ENCODE measurements at regions not wholly inside any gene's neighbourhood (a gene's known extent, or its start where the extent isn't known, plus 50 kb on each side); places are given as distances from the start of the nearest gene placed in this dataset.
A peak's percentile ranks its signal among the peaks of the same experiment; 100 is the strongest.
"Not testable (repeated sequence)": the region's sequence is repeated elsewhere in the genome, so short reads cannot be mapped to it uniquely, and the experiment has no call there.

DNA sequence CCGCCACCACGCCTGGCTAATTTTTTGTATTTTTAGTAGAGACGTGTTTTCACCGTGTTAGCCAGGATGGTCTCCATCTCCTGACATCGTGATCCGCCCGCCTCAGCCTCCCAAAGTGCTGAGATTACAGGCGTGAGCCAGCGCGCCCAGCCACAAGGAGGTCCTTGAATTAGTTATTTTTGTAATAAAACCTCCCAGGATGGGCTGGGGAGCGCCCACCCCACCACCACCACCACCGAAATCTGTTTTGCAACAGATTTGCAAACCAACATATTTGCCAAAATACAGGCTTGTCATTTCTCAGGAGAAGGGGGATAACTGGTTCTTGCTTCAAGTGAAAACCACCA lies 151.7 kb downstream of the ADSS2 start:
- not testable (repeated sequence) for DNase-seq

GRCh38 chr1:244301595-244302130 lies 150.0 kb downstream of the ADSS2 start:
- no peak for DNase-seq

GRCh38 chr1:244302876-244303609 lies 148.7 kb downstream of the ADSS2 start:
- no peak for DNase-seq

- DNase-seq: no peak
Measured at GRCh38 chr1:244303610-244303969, 148.1 kb downstream of the ADSS2 start.

- DNase-seq: no peak
Measured at GRCh38 chr1:244304156-244304555, 147.6 kb downstream of the ADSS2 start.

GRCh38 chr1:244304656-244305055 lies 147.1 kb downstream of the ADSS2 start:
- DNase-seq: no peak

DNA sequence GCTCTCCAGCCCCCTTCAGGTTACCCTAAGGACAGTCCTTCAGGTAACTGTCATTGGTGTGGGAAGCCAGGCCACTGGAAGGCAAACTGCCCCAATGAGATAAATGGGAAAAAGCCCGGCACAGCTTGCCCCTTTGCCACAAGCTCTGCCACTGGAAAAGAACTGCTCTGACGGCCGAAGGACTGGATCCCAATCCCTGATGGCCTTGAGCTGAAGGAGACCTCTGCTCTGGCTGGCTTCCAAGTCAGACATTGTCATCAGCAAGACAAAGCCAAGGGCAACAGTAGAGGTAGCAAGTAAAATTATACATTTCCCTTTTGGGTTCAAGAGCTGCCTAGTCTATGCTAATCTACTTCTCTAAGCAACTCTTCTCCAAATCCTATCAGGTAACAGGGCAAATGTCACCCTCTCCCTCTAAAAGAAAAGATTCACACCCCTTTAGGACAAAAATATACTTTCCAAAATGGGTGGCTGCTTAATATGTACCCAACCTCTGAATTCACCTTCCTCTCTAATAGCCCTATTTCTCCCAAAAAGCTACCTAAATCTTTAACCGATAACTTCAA lies 145.8 kb downstream of the ADSS2 start:
- DNase-seq: no peak

DNA sequence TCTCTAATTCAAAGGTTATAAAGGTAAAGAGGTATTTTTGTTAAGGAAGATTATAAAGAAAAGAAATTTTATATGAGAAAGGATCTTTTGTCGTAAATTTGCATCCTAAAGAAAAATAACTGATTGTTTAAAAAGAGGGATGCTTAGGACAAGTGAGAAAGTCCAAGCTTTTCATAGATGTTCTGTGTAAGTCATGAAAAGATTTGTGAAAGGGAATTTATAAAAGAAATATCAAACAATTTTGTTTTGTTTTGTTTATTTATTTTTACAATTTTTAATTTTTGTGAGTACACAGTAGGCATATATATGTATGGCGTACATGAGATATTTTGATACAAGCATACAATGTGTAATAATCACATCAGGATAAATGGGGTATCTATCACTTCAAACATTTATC lies 145.2 kb downstream of the ADSS2 start:
- no peak for DNase-seq

- not testable (repeated sequence) for DNase-seq
Measured at GRCh38 chr1:244309191-244309590, 142.5 kb downstream of the ADSS2 start.

- DNase-seq: no peak
Measured at GRCh38 chr1:244311784-244312532, 139.8 kb downstream of the ADSS2 start.

DNA sequence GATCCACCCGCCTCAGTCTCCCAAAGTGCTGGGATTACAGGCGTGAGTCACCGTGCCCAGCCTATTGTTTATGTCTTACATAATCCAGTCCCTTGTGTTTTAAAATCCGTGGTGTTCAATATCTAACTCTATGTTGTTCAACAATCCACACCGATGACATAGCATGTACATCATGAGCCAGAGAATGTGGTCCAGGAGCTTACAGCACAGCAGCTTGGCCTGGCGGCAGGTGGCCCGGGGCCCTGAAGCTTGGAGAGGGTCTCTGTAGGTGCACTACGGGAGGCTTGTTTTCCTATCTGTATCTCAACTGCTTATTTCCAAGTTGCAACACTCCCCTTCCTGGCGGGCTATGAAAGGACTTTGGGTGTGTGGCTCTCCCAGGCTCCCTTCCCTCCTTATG lies 138.4 kb downstream of the ADSS2 start:
- DNase-seq: no peak

GRCh38 chr1:244314921-244315559 lies 136.7 kb downstream of the ADSS2 start:
- DNase-seq: no peak

DNA sequence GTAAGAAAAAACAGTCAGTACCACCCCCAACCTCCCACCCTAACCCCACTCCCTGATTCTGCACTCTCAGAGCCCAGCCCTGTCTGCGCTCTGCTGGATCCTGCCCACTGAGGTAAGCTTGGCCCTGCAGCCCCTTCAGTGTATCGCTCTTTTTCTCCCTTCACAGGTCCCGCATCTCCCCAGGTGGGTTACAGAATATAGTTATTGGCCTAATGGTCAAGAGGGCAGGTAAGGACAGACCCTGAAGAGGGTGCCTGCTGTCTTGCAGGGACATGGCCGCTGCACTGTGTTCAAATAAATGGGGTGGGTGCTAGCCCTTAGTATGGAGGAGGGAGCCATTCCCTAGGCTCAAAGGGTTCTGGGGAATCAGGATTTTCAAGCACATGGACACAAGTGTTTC lies 135.7 kb downstream of the ADSS2 start:
- no peak for DNase-seq

DNA sequence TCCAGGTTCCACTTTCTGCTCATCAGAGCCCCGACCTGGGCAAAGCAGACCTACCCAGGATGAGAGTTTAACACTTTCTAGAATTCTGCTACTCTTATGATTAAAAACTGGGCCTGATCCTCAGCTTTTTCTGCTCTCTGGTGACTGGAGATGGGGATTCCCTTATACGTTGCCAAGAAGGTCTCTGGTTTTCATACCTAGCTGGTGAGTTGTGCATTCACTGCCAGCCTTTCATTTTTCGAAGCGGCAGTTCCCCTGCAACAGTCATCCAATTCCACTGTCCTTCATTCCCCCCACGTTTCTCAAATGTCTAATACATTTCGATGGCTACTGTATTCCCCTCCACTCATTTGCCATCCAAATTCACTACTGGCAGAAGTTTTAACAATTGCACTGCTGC lies 135.3 kb downstream of the ADSS2 start:
- peak; percentile 32 for DNase-seq

- no peak for DNase-seq
Measured at GRCh38 chr1:244316986-244317655, 134.6 kb downstream of the ADSS2 start.

DNA sequence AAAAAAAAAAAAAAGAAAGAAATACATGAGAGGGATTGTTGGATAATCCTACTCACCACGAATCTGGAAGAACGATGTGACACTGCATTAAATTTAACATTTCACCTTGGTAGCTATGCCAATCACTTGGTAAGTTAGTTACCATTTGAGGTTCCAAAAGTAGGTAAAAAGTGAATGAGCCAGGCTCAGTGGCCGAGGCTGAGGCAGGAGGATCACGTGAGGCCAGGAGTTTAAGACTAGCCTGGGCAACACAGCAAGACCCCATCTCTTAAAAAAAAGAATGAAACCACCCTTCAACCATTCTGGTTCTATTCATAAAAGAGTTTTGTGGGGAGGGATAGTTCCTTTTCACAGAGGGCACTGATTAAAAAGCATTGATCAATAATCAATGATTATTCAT lies 133.6 kb downstream of the ADSS2 start:
- DNase-seq: no peak

GRCh38 chr1:244318512-244318911 lies 133.2 kb downstream of the ADSS2 start:
- no peak for DNase-seq

GRCh38 chr1:244319283-244320132 lies 132.2 kb downstream of the ADSS2 start:
- DNase-seq: peak; percentile 59

- DNase-seq: no peak
Measured at GRCh38 chr1:244322181-244322580, 129.5 kb downstream of the ADSS2 start.

- DNase-seq: peak; percentile 94
Measured at GRCh38 chr1:244322791-244323521, 128.8 kb downstream of the ADSS2 start.

Data from fibroblast of skin of scalp (primary cell).